Colonic mucosa (tissue), 4 donors: ENCODE measurements at regions not wholly inside any gene's neighbourhood (a gene's known extent, or its start where the extent isn't known, plus 50 kb on each side); places are given as distances from the start of the nearest gene placed in this dataset.

Experiments used
- DNase-seq: peaks from one replicate; pipeline ENCODE4 v3.0.0-alpha.2; 2020
- H3K27ac ChIP-seq: fragments of 200-600 bp; one replicate; pipeline ENCODE4 v1.8.0; 2021
- H3K27me3 ChIP-seq: fragments of 200-600 bp; one replicate; pipeline ENCODE4 v1.8.0; 2021
- H3K36me3 ChIP-seq: fragments of 200-600 bp; one replicate; pipeline ENCODE4 v1.8.0; 2021
- H3K4me1 ChIP-seq: fragments of 200-600 bp; one replicate; pipeline ENCODE4 v1.8.0; 2021; ENCODE audit warnings: mild to moderate bottlenecking
- H3K4me3 ChIP-seq: fragments of 200-600 bp; one replicate; pipeline ENCODE4 v1.8.0; 2021
- H3K9ac ChIP-seq, 2 donors: one replicate each; pipeline ENCODE4 v1.7.0; 2013; ENCODE audit warnings: control low read depth in 2 of 2, low read depth in 2 of 2, low read length in 2 of 2
- H3K9me3 ChIP-seq: fragments of 200-600 bp; one replicate; pipeline ENCODE4 v1.8.0; 2021
- intact Hi-C: fragments of 100-400 bp; cut with DNase I; formaldehyde crosslinking; loops from one replicate; pipeline ENCODE4 v1.14.1; 2022
- TF ChIP-seq, protein P1 (sequence below): fragments of 200-600 bp; IDR thresholded peaks from one replicate; pipeline ENCODE4 v1.8.0; 2022; ENCODE audit warnings: antibody characterized with exemption, mild to moderate bottlenecking
- donor health status: healthy.
- donor health status: DM: no; HTN: no; CAD: no.
- donor health status: DM: no; HTN: no; CAD: no.

DNA sequence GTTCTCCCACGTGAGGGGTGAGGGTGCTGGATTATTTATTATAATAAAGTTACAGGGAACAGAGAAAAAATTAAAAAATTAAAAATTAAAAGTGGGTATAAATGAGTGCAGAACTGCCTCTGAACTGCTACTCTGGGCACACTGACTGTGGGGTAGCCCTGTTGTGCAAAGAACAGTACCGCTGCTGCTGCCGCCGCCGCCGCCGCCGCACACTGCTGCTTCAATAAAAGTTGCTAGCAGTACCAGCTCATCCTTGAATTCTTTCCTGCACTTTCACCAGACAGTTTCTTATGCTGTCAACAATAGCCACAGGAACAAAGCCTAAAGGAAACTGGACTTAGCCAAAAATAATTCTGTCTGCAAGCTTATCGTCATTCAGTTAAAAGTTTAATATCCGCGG lies 72.1 kb downstream of the GCC1 start:
- Histone ChIP-seq H3K36me3 (no peaks in the 10 kb centered on the region), H3K27me3 (no peaks in the 10 kb centered on the region), H3K27ac (no peak overlapping the region), H3K9ac (no peak overlapping the region), H3K9me3 (no peaks in the 10 kb centered on the region), H3K4me1 (no peaks in the 10 kb centered on the region), H3K4me3 (no peak overlapping the region)
- no peak for DNase-seq
- intact Hi-C loops = no loop called here
- TF ChIP-seq, protein P1, sequence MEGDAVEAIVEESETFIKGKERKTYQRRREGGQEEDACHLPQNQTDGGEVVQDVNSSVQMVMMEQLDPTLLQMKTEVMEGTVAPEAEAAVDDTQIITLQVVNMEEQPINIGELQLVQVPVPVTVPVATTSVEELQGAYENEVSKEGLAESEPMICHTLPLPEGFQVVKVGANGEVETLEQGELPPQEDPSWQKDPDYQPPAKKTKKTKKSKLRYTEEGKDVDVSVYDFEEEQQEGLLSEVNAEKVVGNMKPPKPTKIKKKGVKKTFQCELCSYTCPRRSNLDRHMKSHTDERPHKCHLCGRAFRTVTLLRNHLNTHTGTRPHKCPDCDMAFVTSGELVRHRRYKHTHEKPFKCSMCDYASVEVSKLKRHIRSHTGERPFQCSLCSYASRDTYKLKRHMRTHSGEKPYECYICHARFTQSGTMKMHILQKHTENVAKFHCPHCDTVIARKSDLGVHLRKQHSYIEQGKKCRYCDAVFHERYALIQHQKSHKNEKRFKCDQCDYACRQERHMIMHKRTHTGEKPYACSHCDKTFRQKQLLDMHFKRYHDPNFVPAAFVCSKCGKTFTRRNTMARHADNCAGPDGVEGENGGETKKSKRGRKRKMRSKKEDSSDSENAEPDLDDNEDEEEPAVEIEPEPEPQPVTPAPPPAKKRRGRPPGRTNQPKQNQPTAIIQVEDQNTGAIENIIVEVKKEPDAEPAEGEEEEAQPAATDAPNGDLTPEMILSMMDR = no peak

DNA sequence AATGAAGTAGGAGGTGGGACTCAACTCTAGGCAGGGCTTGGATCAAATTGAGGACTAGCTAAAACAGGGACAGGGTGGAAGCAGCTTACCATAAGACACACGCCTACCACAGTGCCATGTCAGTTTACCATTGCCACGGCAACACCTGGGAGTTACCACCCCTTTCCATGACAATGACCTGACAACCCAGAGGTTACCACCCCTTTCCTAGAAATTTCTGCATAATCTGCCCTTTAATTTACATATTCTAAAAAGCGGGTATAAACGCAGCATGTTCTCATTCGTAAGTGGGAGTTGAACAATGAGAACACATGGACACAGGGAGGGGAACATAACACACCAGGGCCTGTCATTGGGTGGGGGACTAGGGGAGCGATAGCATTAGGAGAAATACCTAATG lies 72.7 kb downstream of the GCC1 start:
- no peak for DNase-seq
- TF ChIP-seq, protein P1 = no peak
- Histone ChIP-seq H3K27ac (no peak overlapping the region), H3K36me3 (no peaks in the 10 kb centered on the region), H3K9me3 (no peaks in the 10 kb centered on the region), H3K4me1 (no peaks in the 10 kb centered on the region), H3K27me3 (no peaks in the 10 kb centered on the region), H3K4me3 (no peak overlapping the region), H3K9ac (no peak overlapping the region)
- intact Hi-C loops = no loop called here

DNA sequence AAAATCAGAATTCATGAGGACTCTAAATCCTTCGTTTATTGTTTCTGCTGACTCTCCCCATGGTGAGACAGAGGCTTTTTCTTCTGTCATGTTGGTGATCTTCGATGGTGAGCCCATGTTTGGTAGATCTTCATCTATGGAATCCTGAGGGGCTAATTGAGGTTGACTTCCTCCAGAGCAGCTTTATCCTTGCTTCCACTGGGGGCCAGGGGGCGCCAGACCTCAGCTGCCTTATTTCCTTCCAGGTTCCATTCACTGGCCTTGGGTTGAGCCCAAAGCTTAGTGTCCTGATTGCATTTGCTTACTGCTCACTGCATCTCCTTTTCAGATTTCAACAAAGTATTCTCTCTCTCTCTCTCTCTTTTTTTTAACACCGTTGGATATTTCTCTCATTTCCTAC lies 80.7 kb downstream of the GCC1 start:
- peak; percentile 20 for DNase-seq
- no peaks in the 10 kb centered on the region for H3K9me3 ChIP-seq
- H3K36me3 ChIP-seq = no peaks in the 10 kb centered on the region
- H3K27me3 ChIP-seq = no peaks in the 10 kb centered on the region
- no peaks in the 10 kb centered on the region for H3K4me1 ChIP-seq
- H3K27ac ChIP-seq = no peak overlapping the region
- H3K9ac ChIP-seq = no peak overlapping the region
- no peak overlapping the region for H3K4me3 ChIP-seq
- intact Hi-C loops = no loop called here
- TF ChIP-seq, protein P1 = no peak

DNA sequence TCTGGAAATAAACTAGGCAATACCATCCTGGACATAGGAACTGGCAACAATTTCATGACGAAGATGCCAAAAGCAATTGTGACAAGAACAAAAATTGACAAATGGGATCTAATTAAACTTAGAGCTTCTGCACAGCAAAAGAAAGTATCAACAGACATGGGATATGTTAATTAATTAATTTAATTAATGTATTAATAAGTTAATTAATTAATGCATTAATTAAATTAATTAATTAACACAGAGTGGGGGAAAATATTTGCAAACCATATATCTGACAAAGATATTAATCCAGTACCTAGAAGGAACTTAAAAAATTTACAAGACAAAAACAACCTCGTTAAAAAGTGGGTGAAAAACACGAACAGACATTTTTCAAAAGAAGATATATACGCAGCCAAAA lies 83.6 kb downstream of the GCC1 start:
- H3K9ac ChIP-seq = no peak overlapping the region
- H3K4me3 ChIP-seq = no peak overlapping the region
- no peaks in the 10 kb centered on the region for H3K4me1 ChIP-seq
- H3K9me3 ChIP-seq = no peaks in the 10 kb centered on the region
- no peak for DNase-seq
- TF ChIP-seq, protein P1 = no peak
- intact Hi-C loops = no loop called here
- H3K27me3 ChIP-seq = no peaks in the 10 kb centered on the region
- no peak overlapping the region for H3K27ac ChIP-seq
- no peaks in the 10 kb centered on the region for H3K36me3 ChIP-seq

DNA sequence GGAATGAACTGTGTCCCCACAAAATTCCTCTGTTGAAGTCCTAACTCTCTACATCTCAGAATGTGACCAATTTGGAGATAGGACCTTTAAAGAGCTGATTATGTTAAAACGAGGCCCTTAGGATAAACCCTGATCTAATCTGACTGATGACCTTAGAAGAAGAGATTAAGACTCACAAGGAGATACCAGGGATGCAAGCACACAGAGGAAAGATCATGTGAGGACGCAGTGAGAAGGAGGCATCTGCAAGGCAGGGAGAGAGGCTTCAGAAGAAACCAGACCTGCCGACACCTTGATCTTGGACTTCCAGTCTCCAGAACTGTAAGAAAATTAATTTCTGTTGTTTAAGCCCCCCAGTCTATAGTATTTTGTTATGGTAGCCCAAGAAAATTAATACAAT lies 94.9 kb upstream of the ZNF800 start:
- no peaks in the 10 kb centered on the region for H3K9me3 ChIP-seq
- H3K36me3 ChIP-seq = no peaks in the 10 kb centered on the region
- TF ChIP-seq, protein P1 = no peak
- no peak for DNase-seq
- H3K27me3 ChIP-seq = no peaks in the 10 kb centered on the region
- H3K9ac ChIP-seq = no peak overlapping the region
- H3K4me1 ChIP-seq = no peaks in the 10 kb centered on the region
- intact Hi-C loops = no loop called here
- H3K27ac ChIP-seq = no peak overlapping the region
- H3K4me3 ChIP-seq = no peak overlapping the region

DNA sequence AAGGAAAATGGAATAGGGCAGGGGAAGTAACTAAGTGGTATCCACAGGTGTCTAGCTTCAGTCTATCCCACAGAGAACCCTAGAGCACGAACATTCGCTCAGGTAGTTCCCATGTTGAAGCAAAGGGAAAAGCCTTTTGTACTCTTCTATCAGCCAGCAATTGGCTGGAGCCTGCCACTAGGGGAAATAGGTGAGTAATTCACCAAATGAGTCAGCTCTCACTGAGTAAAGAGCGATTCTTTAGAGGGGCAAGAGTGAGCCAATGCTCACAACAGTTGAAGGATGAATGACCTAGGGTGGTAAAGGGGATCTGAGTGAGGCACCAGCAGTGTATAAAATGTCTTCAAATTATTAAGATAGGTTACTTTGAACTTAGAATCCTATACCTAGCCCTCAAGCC lies 94.1 kb upstream of the ZNF800 start:
- Histone ChIP-seq H3K9ac (no peak overlapping the region), H3K27ac (no peak overlapping the region), H3K4me1 (no peaks in the 10 kb centered on the region), H3K27me3 (no peaks in the 10 kb centered on the region), H3K4me3 (no peak overlapping the region), H3K36me3 (no peaks in the 10 kb centered on the region), H3K9me3 (no peaks in the 10 kb centered on the region)
- no peak for DNase-seq
- intact Hi-C loops = no loop called here
- TF ChIP-seq, protein P1 = no peak
